CD14-positive monocyte (primary cell): ENCODE measurements at regions not wholly inside any gene's neighbourhood (a gene's known extent, or its start where the extent isn't known, plus 50 kb on each side); places are given as distances from the start of the nearest gene placed in this dataset.

Experiments
- DNase-seq, 3 donors: peaks; one replicate each; pipeline ENCODE4 v3.0.0-alpha.2; 2011 to 2022
- H2AFZ ChIP-seq: 2 replicates; pipeline ENCODE4 v1.6.0; 2012; ENCODE audit warnings: mild to moderate bottlenecking, low read depth, low read length, inconsistent platforms; ENCODE audit not compliant: insufficient read depth, poor library complexity, severe bottlenecking
- H3K27ac ChIP-seq, 2 donors: 1 replicate in 1 of 2; 2 replicates in 1 of 2; pipeline ENCODE4 v1.5.1; 2012 to 2013; ENCODE audit warnings: low read length in 2 of 2, control low read depth in 1 of 2, inconsistent platforms in 1 of 2, low read depth in 1 of 2, mild to moderate bottlenecking in 1 of 2
- H3K27me3 ChIP-seq, 2 donors: one replicate each; pipeline versions ENCODE4 v1.6.0 to v1.6.1; 2011 to 2013; ENCODE audit warnings: low read length in 2 of 2; ENCODE audit not compliant: control insufficient read depth in 2 of 2, insufficient read depth in 2 of 2
- H3K36me3 ChIP-seq, 2 donors: replicated peaks in 1 of 2; 1 replicate in 1 of 2; 2 replicates in 1 of 2; pipeline versions ENCODE4 v1.5.1 to v1.6.1; 2012 to 2013; ENCODE audit warnings: low read length in 2 of 2, control low read depth in 1 of 2, inconsistent platforms in 1 of 2, mild to moderate bottlenecking in 1 of 2; ENCODE audit not compliant: insufficient read depth in 2 of 2, control insufficient read depth in 1 of 2
- H3K4me1 ChIP-seq, 2 donors: 1 replicate in 1 of 2; 2 replicates in 1 of 2; pipeline versions ENCODE4 v1.5.1 to v1.6.1; 2012 to 2013; ENCODE audit warnings: low read length in 2 of 2, control low read depth in 1 of 2, inconsistent platforms in 1 of 2, mild to moderate bottlenecking in 1 of 2, moderate library complexity in 1 of 2; ENCODE audit not compliant: insufficient read depth in 2 of 2, control insufficient read depth in 1 of 2
- H3K4me2 ChIP-seq: replicated peaks from 2 replicates; pipeline ENCODE3; 2012; ENCODE audit warnings: low read length, moderate library complexity, mild to moderate bottlenecking; ENCODE audit not compliant: poor library complexity, severe bottlenecking; ENCODE audit errors: extremely low read depth
- H3K4me3 ChIP-seq, 3 experiments: fragments of 200-600 bp in 1 of 3; sonication (generic) in 1 of 3; replicated peaks in 1 of 3; 1 replicate in 2 of 3; 2 replicates in 1 of 3; pipeline ENCODE4 v1.5.1; 2011 to 2013; ENCODE audit warnings: low read length in 3 of 3, mild to moderate bottlenecking in 3 of 3, control low read depth in 2 of 3, low read depth in 2 of 3, inconsistent platforms in 1 of 3, moderate library complexity in 1 of 3
- H3K79me2 ChIP-seq: 2 replicates; pipeline ENCODE4 v1.6.0; 2012; ENCODE audit warnings: mild to moderate bottlenecking, control low read depth, inconsistent platforms, low read length, moderate library complexity; ENCODE audit not compliant: insufficient read depth
- H3K9ac ChIP-seq: 2 replicates; pipeline ENCODE4 v1.6.0; 2017; ENCODE audit warnings: low read length, mild to moderate bottlenecking; ENCODE audit not compliant: insufficient read depth, poor library complexity, severe bottlenecking
- H3K9me3 ChIP-seq, 2 donors: replicated peaks in 1 of 2; 1 replicate in 1 of 2; 2 replicates in 1 of 2; pipeline versions ENCODE4 v1.5.1 to v1.6.1; 2012 to 2013; ENCODE audit warnings: low read length in 2 of 2, control low read depth in 1 of 2; ENCODE audit not compliant: control insufficient read depth in 1 of 2, insufficient read depth in 1 of 2
- H4K20me1 ChIP-seq: 2 replicates; pipeline ENCODE4 v1.6.0; 2012; ENCODE audit warnings: mild to moderate bottlenecking, low read length, control low read depth, moderate library complexity; ENCODE audit not compliant: insufficient read depth
- H3K27ac Mint-ChIP-seq, 7 donors: one replicate each; pipeline ENCODE4 v1.8.0; 2020; ENCODE audit warnings: mild to moderate bottlenecking in 7 of 7, mixed read lengths in 7 of 7, moderate library complexity in 6 of 7, inconsistent platforms in 2 of 7
- H3K27me3 Mint-ChIP-seq, 3 donors: one replicate each; pipeline ENCODE4 v1.8.0; 2021 to 2022; ENCODE audit warnings: low read depth in 3 of 3, mild to moderate bottlenecking in 3 of 3, mixed read lengths in 3 of 3, moderate library complexity in 3 of 3, inconsistent platforms in 1 of 3
- H3K36me3 Mint-ChIP-seq, 2 donors: one replicate each; pipeline ENCODE4 v1.8.0; 2020; ENCODE audit warnings: mixed read lengths in 2 of 2, inconsistent platforms in 1 of 2, mild to moderate bottlenecking in 1 of 2
- H3K4me1 Mint-ChIP-seq: one replicate; pipeline ENCODE4 v1.8.0; 2020; ENCODE audit warnings: mild to moderate bottlenecking, mixed read lengths
- H3K4me3 Mint-ChIP-seq, 2 donors: one replicate each; pipeline ENCODE4 v1.8.0; 2020; ENCODE audit warnings: mild to moderate bottlenecking in 2 of 2, mixed read lengths in 2 of 2, moderate library complexity in 1 of 2
- H3K9me3 Mint-ChIP-seq, 7 donors: one replicate each; pipeline ENCODE4 v1.8.0; 2020 to 2022; ENCODE audit warnings: mixed read lengths in 7 of 7, mild to moderate bottlenecking in 6 of 7, moderate library complexity in 6 of 7, inconsistent platforms in 2 of 7
- WGBS: methylation state at CpG from one replicate; pipeline ENCODE4 v1.1.5; 2013; ENCODE audit warnings: missing lambda C conversion rate; ENCODE audit not compliant: insufficient coverage; 5-methylcytosine and 5-hydroxymethylcytosine counted together
- intact Hi-C, 2 donors: fragments of 100-400 bp; cut with micrococcal nuclease; formaldehyde crosslinking; loops; one replicate each; pipeline versions ENCODE4 v1.15.0 to v1.15.1; 2023
- TF ChIP-seq, protein P1 (sequence below): fragments of 200-600 bp; IDR thresholded peaks from one replicate; pipeline ENCODE4 v1.8.0; 2022; ENCODE audit warnings: antibody characterized with exemption, mild to moderate bottlenecking

DNA sequence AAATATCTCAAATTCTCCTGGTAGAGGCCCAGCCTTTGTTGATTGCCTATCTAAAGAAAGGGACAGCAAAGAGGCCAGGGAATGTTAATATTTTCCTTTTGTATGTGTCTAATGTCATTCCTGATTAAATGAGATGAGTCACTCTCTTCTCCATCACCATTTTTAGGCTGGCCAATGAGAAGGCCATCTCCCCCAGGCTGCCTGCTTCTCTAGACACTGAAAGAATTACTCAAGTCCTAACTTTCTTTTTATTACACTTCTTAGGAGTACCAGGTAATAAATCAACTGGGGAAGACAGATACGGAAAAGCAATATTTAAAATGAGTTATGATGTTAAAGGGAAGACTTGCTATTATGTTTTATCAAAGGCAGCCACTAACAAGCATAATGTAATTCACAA, 259.2 kb upstream of the SORL1-AS1 start:
- intact Hi-C loops: no loop called here
- TF ChIP-seq, protein P1, sequence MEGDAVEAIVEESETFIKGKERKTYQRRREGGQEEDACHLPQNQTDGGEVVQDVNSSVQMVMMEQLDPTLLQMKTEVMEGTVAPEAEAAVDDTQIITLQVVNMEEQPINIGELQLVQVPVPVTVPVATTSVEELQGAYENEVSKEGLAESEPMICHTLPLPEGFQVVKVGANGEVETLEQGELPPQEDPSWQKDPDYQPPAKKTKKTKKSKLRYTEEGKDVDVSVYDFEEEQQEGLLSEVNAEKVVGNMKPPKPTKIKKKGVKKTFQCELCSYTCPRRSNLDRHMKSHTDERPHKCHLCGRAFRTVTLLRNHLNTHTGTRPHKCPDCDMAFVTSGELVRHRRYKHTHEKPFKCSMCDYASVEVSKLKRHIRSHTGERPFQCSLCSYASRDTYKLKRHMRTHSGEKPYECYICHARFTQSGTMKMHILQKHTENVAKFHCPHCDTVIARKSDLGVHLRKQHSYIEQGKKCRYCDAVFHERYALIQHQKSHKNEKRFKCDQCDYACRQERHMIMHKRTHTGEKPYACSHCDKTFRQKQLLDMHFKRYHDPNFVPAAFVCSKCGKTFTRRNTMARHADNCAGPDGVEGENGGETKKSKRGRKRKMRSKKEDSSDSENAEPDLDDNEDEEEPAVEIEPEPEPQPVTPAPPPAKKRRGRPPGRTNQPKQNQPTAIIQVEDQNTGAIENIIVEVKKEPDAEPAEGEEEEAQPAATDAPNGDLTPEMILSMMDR: no peak
- H3K27me3 Mint-ChIP-seq: peaks cover 3 to 7% (median 3%) of the 10 kb centered on the region in 3 donors

DNA sequence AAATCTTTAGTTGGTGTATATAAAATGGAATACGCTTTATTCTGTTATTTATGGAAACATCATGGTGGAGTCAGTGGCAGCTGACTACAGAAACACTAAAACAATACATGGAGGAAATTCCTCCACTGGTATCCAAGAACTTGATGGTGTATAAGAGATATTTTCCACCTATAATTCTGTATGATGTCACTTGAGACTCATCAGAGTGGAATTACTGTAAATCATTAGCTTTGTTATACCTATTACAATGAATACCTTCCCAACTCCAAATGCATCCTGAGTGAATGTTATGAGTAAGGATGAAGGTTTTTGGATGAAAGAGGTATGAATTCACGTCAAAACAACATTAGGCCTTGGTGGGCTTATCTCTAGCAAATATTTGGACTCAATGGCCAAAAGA, 258.5 kb upstream of the SORL1-AS1 start:
- H3K9me3 Mint-ChIP-seq: peaks cover 0 to 2% (median under 1%) of the 10 kb centered on the region in 7 donors
- no peak overlapping the region for H3K4me3 ChIP-seq
- TF ChIP-seq, protein P1: no peak
- no peak overlapping the region for H3K4me3 Mint-ChIP-seq
- no CpG with 5 or more reads among the region's 2 CpGs for WGBS
- no peaks in the 10 kb centered on the region for H3K79me2 ChIP-seq
- no peak for DNase-seq
- no peaks in the 10 kb centered on the region for H4K20me1 ChIP-seq
- H3K36me3 ChIP-seq: no peaks in the 10 kb centered on the region
- no peak overlapping the region for H3K4me2 ChIP-seq
- intact Hi-C loops: no loop called here
- no peaks in the 10 kb centered on the region for H3K36me3 Mint-ChIP-seq
- H2AFZ ChIP-seq: no peak overlapping the region
- no peak overlapping the region for H3K27ac ChIP-seq
- H3K9ac ChIP-seq: no peak overlapping the region
- H3K4me1 ChIP-seq: no peaks in the 10 kb centered on the region
- H3K27me3 ChIP-seq: no peaks in the 10 kb centered on the region
- H3K27me3 Mint-ChIP-seq: peaks cover 3 to 7% (median 6%) of the 10 kb centered on the region in 3 donors
- no peaks in the 10 kb centered on the region for H3K9me3 ChIP-seq
- no peak overlapping the region for H3K27ac Mint-ChIP-seq
- H3K4me1 Mint-ChIP-seq: no peaks in the 10 kb centered on the region

More for the DNA sequence above, 259.2 kb upstream of the SORL1-AS1 start:
- Histone ChIP-seq H3K27ac (no peak overlapping the region), H2AFZ (no peak overlapping the region), H3K4me3 (no peak overlapping the region), H3K36me3 (no peaks in the 10 kb centered on the region), H3K4me1 (no peaks in the 10 kb centered on the region), H3K79me2 (no peaks in the 10 kb centered on the region), H4K20me1 (no peaks in the 10 kb centered on the region), H3K4me2 (no peak overlapping the region), H3K9me3 (no peaks in the 10 kb centered on the region), H3K27me3 (no peaks in the 10 kb centered on the region), H3K9ac (no peak overlapping the region)
- H3K4me1 Mint-ChIP-seq: no peaks in the 10 kb centered on the region
- no peak overlapping the region for H3K27ac Mint-ChIP-seq
- H3K4me3 Mint-ChIP-seq: no peak overlapping the region
- no peak for DNase-seq
- H3K9me3 Mint-ChIP-seq: peaks cover 0 to 2% (median 1%) of the 10 kb centered on the region in 7 donors
- H3K36me3 Mint-ChIP-seq: no peaks in the 10 kb centered on the region
- WGBS: no CpG with 5 or more reads among the region's 1 CpG
